Endometrial microvascular endothelial cells (primary cell): ENCODE measurements at regions not wholly inside any gene's neighbourhood (a gene's known extent, or its start where the extent isn't known, plus 50 kb on each side); places are given as distances from the start of the nearest gene placed in this dataset.

Source experiments
- in situ Hi-C: cut with HindIII; loops from 2 replicates; pipeline ENCODE4 v1.10.0; 2017; ENCODE audit warnings: low sequenced_read_pairs, low pct_unique_long_range_greater_than_20kb; ENCODE audit errors: inconsistent ontology term

DNA sequence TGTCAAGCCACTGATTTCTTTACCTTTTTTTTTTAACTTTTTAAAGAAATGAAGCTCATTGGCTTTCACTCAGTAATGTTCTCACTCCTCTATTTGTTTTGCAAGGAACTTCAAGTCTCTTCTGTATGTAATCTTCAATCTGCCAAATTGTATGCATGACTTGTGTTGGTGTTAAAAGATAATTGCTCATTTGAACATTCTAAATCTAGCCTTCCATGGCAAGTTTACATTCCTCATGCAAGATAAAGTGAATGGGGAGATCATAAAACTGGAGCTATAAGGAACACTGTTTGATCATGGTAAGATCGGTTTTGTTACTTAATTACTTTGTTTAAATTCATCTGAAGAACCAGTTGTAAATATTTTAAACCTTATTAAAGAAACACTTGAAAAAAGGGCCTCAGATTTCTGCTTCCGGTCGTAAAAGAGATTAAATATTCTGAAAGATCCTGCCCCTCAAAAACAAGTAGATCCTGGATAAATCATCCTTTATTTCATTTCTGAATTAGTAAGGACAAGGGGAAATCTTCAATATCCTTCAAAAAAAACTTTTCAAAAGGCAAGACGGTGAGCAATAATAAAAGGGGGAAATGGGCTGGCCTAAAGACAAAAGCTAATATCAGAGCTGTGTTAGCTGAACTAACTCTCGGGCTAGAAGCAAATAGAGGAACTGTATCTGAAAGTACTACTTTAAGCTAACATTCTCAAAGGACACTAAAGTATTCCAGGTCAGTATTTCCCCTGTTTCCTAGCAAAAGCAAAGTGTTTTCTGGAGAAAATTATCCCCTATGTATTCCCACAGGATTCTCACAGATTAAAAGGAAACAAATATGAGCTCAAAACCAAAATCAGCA lies 107.0 kb upstream of the ATP11B start:
- in situ Hi-C loops = loop anchor here (10.0 kb wide), 1 partner anchor 981 kb away; no protein-coding TSS in a partner anchor

DNA sequence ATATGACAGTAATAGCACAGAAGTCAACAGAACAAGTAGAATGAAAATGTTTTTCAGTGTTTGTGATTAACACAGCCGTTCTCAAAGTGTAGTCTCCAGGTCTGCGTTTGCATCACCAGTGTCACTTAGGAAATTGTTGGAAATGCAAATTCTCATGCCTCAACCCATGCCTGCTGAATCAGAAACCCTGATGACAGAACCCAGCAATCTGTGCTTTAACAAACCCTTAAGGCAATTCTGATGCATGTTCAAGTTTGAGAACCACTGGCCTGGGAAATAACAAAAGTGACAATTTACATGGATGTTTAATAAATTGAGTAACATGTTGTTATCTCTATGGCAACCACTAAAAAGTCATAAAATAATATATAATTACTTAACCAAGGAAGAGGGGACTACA lies 103.1 kb upstream of the ATP11B start:
- in situ Hi-C loops = no loop called here

DNA sequence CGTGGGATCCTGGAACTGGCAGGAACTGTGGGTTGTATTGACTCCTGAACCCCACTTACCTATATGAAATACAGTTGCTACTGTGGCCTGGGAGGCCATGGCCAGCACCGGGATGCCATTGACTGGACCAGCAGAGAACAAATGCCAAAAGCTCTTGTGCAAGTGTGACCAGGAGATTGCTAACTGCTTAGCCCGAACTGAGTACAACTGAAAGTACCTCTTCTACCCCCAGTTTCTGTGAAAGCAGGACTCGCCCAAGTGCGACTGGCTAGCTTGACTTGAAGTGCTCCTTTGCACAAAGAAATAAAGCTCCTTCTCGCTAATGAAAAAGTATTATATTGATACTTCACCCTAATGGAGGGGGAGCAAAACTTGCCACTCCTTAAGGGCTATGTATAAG lies 101.3 kb upstream of the ATP11B start:
- in situ Hi-C loops = no loop called here

DNA sequence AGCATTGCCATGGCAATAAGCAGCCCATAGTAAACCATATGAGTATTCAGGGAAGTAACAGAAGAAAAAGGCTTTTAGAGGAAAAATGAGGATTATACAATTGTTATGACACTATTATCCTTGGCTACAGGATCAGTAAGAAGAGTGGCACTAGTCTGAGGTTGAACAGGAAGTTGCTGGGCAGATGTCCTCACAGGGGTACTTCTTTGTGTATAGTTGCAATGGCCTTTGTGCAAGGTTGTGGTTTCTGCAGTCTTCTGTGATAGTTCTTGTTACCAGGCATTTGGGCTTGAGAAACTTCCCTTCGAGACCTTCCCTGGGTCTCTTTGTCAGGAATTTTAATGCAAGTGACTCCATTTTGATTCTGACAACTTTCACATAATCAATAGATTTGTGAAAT lies 100.6 kb upstream of the ATP11B start:
- in situ Hi-C loops = no loop called here

DNA sequence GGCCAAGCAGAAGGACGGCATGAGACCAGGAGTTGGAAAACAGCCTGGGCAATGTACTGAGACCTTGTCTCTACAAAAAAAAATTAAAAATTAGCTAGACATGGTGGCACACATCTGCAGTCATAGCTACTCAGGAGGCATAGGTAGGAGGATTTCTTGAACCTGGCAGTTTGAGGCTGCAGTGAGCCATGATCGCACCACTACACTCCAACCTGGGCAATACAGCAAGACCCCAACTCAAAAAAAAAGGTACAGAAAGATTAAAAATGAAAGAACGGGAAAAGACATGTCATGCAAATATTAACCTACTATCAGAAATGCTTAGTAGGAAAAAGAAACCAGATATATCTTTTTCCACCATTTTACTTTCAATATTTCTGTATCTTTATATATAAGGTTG lies 99.6 kb upstream of the ATP11B start:
- in situ Hi-C loops = no loop called here

DNA sequence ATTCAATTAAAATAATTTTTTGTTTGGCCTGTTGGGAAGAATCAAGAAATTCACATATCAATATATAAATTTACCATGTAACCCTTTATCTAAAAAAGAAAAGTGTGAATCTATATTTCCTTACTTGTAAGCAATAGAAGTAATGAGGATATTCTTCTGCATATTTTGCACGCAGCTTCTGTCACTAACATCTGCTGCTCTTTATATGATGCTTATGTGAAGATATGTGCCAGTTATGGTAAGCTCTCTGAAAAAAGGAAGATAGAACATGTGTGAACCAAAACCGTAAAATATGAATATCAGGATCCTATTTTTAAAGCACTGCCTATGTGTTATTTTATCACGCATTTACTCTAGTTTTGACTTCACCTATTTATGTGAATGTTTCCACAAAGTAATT lies 96.4 kb upstream of the ATP11B start:
- in situ Hi-C loops = no loop called here

DNA sequence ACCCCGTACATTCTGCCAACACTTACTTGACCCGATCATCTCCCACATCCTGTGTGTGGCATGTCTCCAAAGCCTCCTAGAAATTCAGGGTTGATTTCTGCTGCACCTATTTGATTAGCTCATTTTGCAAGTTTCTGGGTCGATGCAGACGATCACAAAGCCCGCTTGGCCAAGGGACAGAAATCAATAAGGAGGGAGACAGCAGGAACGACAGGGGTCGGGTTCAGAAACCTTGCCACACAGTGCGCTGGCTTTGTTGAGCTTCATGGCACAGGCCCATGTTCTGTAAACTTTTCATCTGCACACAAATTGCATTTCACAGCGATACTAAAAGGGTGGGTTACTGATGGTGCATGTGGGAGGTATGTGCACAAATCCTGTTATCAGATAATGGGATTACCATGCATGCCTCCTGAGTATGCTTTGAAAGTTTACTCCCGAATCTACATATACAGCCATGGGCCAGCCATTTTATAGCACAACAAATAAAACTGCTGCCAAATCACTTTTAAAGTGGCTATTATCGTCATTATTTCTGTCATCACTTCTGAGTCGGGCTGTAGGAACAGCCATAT lies 95.9 kb upstream of the ATP11B start:
- in situ Hi-C loops = no loop called here

DNA sequence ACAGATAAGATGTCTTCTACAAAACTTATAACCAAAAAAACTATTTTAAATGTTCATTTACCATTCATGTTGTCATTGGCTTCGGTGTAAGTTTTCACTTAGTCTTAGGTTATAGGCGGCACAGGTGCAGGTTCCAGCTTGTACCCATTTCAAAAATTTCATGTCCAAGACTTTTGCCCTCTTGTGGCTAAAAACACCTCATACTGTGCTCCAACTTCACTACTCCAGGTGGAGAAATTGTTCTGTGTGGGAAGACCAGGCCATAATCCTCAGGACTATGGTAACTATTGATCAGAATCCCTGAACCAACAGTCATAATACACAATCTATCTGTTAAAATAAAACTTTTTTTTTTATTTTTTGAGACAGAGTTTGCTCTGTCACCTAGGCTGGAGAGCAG lies 95.2 kb upstream of the ATP11B start:
- in situ Hi-C loops = no loop called here

DNA sequence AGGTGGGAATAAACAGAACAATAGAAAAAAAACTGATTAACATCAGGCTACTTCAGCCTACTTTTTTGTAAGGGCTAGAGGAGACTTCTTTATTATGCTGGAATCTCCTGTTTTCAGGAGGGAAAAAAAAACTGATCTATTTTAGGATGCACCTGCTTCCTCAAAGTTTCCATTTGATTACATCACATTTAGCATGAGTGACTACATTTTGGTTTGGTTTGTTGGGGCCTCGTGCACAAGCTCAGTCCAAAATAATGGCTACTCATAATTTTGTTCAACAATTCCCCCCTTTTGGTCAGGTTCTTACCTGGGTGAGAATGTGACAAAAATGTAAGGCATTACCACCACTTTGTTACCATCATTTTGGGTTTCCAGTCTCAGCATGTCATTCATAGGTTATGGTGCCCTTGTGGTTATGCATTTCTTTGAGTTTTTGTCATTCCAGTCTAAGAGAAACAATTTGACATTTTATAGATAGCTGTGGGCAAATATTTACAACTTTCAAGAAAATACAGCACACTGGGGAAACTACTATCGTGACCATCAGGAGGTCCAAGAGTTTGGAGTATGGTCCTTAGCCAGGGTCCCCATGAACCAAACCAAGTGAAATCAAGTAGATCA lies 93.6 kb upstream of the ATP11B start:
- in situ Hi-C loops = no loop called here

DNA sequence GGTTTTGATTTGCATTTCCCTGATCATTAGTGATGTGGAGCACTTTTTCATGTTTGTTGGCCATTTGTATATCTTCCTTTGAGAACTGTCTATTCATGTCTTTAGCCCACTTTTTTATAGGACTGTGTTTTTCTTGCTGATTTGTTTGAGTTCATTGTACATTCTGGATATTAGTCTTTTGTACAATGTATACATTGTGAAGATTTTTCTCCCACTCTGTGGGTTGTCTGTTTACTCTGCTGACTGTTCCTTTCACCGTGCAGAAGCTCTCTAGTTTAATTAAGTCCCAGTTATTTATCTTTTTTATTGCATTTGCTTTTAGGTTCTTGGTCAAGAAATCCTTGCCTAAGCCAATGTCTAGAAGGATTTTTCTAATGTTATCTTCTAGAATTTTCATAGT lies 91.1 kb upstream of the ATP11B start:
- in situ Hi-C loops = no loop called here

DNA sequence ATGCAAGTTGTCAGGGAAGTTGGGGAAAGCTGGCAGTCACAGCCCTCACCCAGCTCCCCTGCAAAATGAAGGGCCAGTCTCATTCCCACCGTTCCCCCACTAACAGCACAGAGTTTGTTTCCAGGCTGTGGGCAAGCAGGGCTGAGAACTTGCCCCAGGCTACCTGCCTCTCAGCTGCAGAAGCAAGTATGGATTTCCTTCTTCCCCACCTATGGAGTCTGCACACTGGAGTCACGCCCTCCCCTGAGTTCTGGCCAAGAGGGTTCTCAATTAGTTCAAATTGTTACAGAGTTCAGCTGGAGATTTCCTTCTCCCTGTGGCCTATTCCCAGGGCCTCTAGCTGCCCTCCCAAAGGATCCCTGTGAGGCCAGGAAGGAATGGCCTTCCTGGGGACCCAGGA lies 90.1 kb upstream of the ATP11B start:
- in situ Hi-C loops = no loop called here

DNA sequence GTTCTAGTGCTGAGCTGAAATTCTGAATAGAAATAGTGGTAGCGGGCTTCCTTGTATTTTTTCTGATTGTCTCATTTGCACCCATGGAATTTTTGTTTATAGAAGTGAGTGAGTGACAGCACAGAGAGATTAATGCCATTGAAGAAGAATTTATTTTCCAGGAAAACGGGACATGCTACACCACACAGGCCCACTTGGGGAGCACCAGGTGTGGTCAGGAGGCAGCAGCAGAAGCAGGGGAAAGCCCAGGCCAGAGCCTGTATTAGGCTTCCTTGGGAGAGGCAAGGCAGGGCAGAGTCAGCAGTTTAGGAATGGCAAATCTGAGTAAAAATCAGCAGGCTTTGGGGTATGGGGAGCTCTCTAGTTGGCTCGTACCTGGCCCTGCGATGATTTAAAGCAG lies 88.4 kb upstream of the ATP11B start:
- in situ Hi-C loops = no loop called here

DNA sequence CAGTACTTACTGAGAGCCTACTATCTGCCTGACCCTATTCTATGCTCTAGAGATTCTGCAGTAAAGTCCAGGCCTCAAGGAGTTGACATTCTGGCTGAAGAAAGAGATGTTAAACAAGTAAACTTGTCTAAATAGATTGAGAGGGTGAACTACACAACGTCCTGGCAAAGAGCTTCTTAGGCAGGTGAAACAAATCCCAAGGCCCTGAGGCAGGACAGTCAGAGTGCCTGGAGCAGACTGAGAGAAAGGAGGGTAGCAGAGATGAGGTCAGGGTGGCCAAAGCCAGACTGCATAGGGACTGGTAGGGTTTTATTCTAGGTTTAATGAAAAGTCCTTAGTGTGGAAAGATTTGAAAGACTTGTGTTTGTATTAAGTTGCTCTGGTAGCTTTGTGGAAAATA lies 84.5 kb upstream of the ATP11B start:
- in situ Hi-C loops = no loop called here

DNA sequence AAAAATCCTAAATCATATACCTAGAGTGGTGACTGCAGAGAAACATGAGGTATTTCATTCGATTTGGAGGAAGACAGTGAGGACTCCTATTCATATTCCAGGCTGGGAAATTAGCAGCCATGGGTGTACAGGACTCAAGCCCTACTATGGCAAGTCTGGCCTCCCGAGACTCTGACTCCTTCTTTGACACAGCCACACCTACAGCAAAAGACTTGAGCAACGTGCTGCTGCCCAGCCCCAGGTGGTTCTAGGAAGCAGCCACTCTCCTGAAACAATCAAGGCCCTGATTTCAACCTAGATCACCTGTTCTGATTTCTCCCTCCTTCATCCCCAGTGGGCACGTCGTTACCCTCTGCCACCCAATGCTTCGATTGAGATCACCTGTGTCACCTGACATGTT lies 84.0 kb upstream of the ATP11B start:
- in situ Hi-C loops = no loop called here

DNA sequence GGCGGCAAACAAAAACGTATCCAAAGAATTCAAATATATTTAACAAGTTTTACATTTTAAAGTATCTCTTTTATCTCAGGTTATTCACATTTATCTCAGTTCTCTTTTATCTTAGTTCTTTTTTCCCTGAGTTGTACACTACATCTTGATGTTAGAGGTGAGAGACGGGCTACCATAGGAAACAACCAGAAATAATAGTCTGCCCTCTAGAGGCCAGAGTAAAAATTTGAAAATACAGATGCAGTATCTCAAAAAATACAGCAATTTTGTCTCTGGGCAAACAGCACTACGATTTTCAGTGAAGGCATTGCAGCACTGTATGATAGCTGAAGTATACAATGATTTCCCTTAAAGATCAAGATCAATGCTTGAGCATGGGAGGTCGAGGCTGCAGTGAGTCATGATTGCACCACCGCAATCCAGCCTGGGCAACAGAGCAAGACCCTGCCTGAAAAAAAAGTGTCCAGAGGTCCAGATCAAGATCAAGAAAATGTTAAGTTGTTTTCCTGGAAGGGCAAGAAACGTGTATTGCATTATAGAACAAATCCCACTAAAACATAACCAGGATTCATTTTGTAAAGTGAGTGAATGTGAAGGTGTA lies 82.6 kb upstream of the ATP11B start:
- in situ Hi-C loops = no loop called here

DNA sequence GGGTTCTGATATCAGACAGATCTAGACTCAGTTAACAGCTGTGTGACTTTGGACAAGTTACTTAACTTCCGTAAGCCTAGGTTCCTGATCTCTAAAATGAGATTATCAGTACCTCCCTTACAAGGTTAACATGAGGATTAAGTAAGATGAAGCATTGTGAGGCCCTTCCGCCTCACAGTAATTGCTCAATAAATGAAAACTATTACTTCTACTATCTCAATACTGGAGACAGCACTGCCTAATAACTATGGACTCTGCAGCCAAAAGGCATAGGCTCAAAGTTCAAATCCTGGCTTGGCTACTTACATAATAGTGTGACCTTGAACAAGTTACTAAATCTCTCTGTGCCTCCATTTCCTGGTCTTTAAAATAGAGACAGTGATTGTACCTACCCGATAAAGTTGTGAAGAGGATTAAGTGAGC lies 82.0 kb upstream of the ATP11B start:
- in situ Hi-C loops = no loop called here

DNA sequence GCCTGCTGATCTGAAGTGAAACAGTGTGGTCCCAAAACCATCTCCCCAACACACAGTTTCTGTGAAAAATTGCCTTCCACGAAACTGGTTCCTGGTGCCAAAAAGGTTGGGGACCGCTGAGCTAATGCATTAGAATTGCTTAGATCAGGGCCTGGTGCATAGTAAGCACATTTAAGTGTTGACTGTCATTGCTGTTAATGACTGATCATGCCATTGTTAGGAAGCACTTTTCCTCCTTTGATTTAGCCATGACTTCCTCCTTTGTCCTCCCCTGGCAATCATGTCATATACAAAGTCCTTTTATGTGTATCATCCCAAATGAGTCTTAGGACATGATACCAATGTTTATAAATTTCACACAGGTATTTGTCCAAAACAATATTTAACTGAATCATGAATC lies 81.5 kb upstream of the ATP11B start:
- in situ Hi-C loops = no loop called here

DNA sequence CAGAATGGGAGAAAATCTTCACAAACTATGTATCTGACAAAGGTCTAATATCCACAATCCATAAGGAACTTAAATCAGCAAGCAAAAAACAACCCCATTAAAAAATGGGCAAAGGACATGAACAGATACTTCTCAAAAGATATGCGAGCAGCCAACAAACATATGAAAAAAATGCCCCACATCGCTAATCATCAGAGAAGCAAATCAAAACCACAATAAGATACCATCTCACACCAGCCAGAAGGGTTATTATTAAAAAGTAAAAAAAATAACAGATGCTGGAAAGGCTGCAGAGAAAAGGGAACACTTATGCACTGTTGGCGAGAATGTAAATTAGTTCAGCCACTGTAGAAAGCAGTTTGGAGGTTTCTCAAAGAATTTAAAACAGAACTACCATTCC lies 80.2 kb upstream of the ATP11B start:
- in situ Hi-C loops = no loop called here

DNA sequence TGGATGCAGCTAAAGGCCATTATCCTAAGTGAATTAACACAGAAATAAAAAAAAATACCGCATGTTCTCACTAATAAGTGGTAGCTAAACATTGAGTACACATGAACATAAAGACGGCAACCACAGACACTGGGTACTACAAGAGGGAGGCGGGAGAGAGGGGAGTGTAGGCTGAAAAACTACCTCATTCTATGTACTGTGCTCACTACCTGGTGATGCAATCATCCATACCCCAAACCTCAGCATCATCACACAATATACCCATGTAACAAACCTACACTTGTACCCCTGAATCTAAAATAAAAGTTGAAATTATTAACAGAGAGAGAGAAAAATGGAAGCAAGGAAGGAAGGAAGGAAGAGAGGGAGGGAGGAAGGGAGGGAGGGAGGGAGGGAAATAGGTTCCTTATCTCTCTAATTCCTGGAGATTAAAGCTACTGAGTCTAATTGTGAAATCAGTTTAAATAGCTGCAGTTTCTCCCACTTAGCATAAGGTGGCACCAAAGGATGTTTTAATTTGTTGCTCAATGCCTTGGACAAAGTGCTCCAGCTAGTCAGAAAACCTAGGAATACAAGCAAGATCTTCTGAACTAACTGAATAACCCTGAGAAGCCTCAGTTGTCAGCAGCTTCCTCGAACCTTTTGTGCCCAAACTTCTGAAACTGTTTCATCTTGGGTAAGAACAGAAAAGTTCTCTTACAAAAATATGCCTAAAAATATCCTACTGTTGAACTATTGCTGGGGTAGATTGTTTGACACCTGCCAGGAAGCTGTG lies 79.4 kb upstream of the ATP11B start:
- in situ Hi-C loops = no loop called here
